GM21825 (cell line): ENCODE measurements at regions not wholly inside any gene's neighbourhood (a gene's known extent, or its start where the extent isn't known, plus 50 kb on each side); places are given as distances from the start of the nearest gene placed in this dataset.
"Not testable (repeated sequence)": the region's sequence is repeated elsewhere in the genome, so short reads cannot be mapped to it uniquely, and the experiment has no call there.

Experiments used
- ATAC-seq: cut with Tn5 transposase; IDR thresholded peaks from one replicate; pipeline ENCODE4 v1.9.1; 2021; ENCODE audit warnings: mild to moderate bottlenecking, moderate library complexity; ENCODE audit not compliant: unreplicated experiment

GRCh38 chr1:81179242-81179641, 621.5 kb upstream of the ADGRL2 start:
- no peak for ATAC-seq

- ATAC-seq = not testable (repeated sequence)
Measured at GRCh38 chr1:81178431-81179093, 622.2 kb upstream of the ADGRL2 start.

- no peak for ATAC-seq
Measured at GRCh38 chr1:81174811-81175476, 625.8 kb upstream of the ADGRL2 start.

- ATAC-seq = no peak
Measured at GRCh38 chr1:81174052-81174451, 626.7 kb upstream of the ADGRL2 start.

GRCh38 chr1:81172483-81172882, 628.3 kb upstream of the ADGRL2 start:
- ATAC-seq = no peak

GRCh38 chr1:81170721-81171120, 630.0 kb upstream of the ADGRL2 start:
- no peak for ATAC-seq

GRCh38 chr1:81165963-81166362, 634.8 kb upstream of the ADGRL2 start:
- ATAC-seq = no peak

GRCh38 chr1:81160696-81161095, 640.0 kb upstream of the ADGRL2 start:
- ATAC-seq = no peak

- ATAC-seq = no peak
Measured at GRCh38 chr1:81158592-81158991, 642.1 kb upstream of the ADGRL2 start.

- ATAC-seq = no peak
Measured at GRCh38 chr1:81157686-81158085, 643.0 kb upstream of the ADGRL2 start.

- ATAC-seq = no peak
Measured at GRCh38 chr1:81156887-81157286, 643.8 kb upstream of the ADGRL2 start.

- ATAC-seq = no peak
Measured at GRCh38 chr1:81155131-81155530, 645.6 kb upstream of the ADGRL2 start.

GRCh38 chr1:81151206-81151605, 649.5 kb upstream of the ADGRL2 start:
- ATAC-seq = no peak

- ATAC-seq = no peak
Measured at GRCh38 chr1:81149649-81150325, 650.9 kb upstream of the ADGRL2 start.

GRCh38 chr1:81144240-81144825, 656.4 kb upstream of the ADGRL2 start:
- ATAC-seq = no peak

GRCh38 chr1:81142099-81142826, 658.5 kb upstream of the ADGRL2 start:
- no peak for ATAC-seq

- ATAC-seq = no peak
Measured at GRCh38 chr1:81135524-81135923, 665.2 kb upstream of the ADGRL2 start.

GRCh38 chr1:81129776-81130175, 671.0 kb upstream of the ADGRL2 start:
- no peak for ATAC-seq

- ATAC-seq = no peak
Measured at GRCh38 chr1:81129366-81129765, 671.4 kb upstream of the ADGRL2 start.

GRCh38 chr1:81128079-81128478, 672.7 kb upstream of the ADGRL2 start:
- no peak for ATAC-seq

- ATAC-seq = no peak
Measured at GRCh38 chr1:81126989-81127581, 673.6 kb upstream of the ADGRL2 start.
